ENCODE measurements at regions not wholly inside any gene's neighbourhood (a gene's known extent, or its start where the extent isn't known, plus 50 kb on each side); places are given as distances from the start of the nearest gene placed in this dataset.

DNA sequence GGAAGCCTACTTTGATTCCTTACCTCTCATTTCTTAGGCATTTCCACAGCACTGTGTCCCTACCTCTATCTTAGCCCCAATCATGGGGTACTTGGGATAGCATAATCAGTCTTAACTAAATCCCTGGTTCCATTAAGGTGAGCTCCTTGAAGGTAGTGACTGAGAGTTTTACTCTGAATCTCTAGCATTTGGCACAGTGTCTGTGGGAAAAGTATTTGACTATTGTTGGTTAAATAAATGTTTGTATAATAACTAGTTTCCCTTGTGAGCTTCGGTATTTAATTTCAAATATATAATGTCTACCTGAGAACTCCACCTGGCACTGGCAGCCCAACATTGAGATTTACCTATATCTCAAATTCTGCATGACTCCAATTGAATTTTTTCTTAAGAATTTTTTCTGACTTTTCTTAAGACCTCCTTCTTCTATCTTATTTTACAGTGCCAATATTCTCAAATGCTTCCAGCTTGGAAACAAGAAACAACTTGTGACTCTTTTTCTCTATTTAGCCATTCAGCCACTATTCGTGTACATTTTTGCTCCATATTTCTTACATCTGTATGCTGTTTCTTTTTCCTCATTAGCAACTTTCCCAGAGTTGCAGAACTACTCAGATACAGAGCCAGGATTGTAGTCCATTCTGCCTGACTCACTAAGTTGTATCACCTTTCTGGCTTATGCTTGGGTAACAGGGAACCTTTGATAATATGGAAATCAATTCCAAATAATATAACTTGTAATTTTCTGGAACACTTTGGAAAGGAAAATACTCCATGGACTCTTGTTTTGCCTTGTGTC is 214.0 kb upstream of the NT5C1B start:
- TF ChIP-seq, protein P1, sequence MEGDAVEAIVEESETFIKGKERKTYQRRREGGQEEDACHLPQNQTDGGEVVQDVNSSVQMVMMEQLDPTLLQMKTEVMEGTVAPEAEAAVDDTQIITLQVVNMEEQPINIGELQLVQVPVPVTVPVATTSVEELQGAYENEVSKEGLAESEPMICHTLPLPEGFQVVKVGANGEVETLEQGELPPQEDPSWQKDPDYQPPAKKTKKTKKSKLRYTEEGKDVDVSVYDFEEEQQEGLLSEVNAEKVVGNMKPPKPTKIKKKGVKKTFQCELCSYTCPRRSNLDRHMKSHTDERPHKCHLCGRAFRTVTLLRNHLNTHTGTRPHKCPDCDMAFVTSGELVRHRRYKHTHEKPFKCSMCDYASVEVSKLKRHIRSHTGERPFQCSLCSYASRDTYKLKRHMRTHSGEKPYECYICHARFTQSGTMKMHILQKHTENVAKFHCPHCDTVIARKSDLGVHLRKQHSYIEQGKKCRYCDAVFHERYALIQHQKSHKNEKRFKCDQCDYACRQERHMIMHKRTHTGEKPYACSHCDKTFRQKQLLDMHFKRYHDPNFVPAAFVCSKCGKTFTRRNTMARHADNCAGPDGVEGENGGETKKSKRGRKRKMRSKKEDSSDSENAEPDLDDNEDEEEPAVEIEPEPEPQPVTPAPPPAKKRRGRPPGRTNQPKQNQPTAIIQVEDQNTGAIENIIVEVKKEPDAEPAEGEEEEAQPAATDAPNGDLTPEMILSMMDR (conservative IDR thresholded peaks at IDR 0.05), result no peak
- TF ChIP-seq ZFX (IDR thresholded peaks at IDR 0.05), result no peak
